ENCODE measurements at regions not wholly inside any gene's neighbourhood (a gene's known extent, or its start where the extent isn't known, plus 50 kb on each side); places are given as distances from the start of the nearest gene placed in this dataset.
A peak's percentile ranks its signal among the peaks of the same experiment; 100 is the strongest.

DNA sequence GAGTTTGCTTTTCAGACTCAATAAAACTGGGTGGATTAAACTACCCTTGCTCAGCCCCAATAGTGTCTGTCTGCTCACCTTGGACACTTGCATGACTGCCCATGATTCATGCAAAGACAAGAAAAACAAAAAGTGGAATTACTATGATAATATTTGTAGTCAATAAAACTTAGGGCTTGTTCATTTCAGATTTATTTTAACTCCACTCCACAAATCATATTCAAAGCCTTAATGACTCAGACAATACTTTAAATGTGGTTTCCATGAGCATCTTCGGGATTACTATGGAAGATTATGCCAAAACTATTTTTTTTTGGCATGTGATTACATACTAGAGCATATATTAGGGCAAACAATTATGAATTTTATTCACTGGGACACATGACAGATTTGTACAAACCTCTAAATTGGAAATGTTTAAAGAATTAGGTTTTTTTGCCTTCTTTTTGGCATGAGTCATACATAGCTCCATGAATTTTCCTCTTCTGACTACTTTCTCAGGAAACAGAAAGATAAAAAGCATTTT is 468.9 kb downstream of the ACTL7B start:
- peak in 1 of 2 donors; percentile 53 for DNase-seq (ENCODE audit: low read depth in 1 of 2, low spot score in 1 of 2)
- TF ChIP-seq, protein P1, sequence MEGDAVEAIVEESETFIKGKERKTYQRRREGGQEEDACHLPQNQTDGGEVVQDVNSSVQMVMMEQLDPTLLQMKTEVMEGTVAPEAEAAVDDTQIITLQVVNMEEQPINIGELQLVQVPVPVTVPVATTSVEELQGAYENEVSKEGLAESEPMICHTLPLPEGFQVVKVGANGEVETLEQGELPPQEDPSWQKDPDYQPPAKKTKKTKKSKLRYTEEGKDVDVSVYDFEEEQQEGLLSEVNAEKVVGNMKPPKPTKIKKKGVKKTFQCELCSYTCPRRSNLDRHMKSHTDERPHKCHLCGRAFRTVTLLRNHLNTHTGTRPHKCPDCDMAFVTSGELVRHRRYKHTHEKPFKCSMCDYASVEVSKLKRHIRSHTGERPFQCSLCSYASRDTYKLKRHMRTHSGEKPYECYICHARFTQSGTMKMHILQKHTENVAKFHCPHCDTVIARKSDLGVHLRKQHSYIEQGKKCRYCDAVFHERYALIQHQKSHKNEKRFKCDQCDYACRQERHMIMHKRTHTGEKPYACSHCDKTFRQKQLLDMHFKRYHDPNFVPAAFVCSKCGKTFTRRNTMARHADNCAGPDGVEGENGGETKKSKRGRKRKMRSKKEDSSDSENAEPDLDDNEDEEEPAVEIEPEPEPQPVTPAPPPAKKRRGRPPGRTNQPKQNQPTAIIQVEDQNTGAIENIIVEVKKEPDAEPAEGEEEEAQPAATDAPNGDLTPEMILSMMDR (IDR thresholded peaks at IDR 0.05; ENCODE audit: low read depth, low read length) = no peak
- no peak overlapping the region for H3K27ac ChIP-seq
- no peaks in the 10 kb centered on the region for H3K27me3 ChIP-seq
- no peak overlapping the region for H3K4me3 ChIP-seq
- no peaks in the 10 kb centered on the region for H3K36me3 ChIP-seq
- H3K4me1 ChIP-seq (ENCODE audit: low read depth) = no peaks in the 10 kb centered on the region
- no peaks in the 10 kb centered on the region for H3K9me3 ChIP-seq (ENCODE audit: low read depth)

DNA sequence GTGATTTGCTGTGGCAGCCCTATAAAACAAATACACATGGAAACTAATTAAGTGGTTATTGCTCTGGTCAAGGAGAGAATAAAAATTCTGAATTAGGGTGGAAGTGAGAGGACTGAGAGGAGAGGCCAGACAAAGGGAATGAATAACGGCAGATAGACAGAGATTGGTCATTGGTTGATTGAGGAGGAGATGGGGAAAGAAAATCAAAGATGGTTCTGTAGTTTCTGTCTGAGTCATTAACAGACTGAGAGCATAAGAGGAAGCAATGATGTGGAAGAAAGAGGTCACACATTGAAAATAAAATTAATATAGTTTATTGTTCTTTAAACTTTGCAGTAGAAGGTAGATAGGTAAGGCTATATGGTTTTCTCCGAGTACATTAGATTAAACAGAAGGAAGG is 469.8 kb downstream of the ACTL7B start:
- TF ChIP-seq, protein P1 (IDR thresholded peaks at IDR 0.05; ENCODE audit: low read depth, low read length) = no peak
- H3K4me1 ChIP-seq (ENCODE audit: low read depth) = no peaks in the 10 kb centered on the region
- no peak for DNase-seq (ENCODE audit: low read depth in 1 of 2, low spot score in 1 of 2)
- H3K9me3 ChIP-seq (ENCODE audit: low read depth) = no peaks in the 10 kb centered on the region
- H3K27ac ChIP-seq = no peak overlapping the region
- H3K4me3 ChIP-seq = no peak overlapping the region
- no peaks in the 10 kb centered on the region for H3K36me3 ChIP-seq
- no peaks in the 10 kb centered on the region for H3K27me3 ChIP-seq

DNA sequence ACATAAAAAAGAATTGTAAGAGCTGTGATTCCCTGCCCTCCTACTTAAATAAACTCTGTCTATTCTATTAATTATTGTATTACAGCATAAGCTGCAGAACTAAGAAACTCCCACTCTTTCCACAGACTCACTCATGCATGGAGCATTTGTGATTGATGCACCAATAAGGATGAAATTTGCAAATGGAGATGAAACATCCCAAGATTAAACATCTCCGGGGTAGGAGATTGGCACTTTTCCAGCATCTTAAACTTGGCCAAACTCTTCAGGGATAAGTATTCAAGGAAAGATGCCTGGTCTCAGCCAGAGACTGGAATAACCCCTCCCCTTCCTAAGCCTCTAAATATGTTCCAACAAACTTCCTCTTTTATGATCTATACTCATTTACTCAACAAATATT is 472.0 kb downstream of the ACTL7B start:
- Histone ChIP-seq H3K27me3 (no peaks in the 10 kb centered on the region), H3K27ac (no peak overlapping the region), H3K4me1 (ENCODE audit: low read depth) (no peaks in the 10 kb centered on the region), H3K4me3 (no peak overlapping the region), H3K36me3 (no peaks in the 10 kb centered on the region), H3K9me3 (ENCODE audit: low read depth) (no peaks in the 10 kb centered on the region)
- no peak for DNase-seq (ENCODE audit: low read depth in 1 of 2, low spot score in 1 of 2)
- TF ChIP-seq, protein P1 (IDR thresholded peaks at IDR 0.05; ENCODE audit: low read depth, low read length) = no peak

DNA sequence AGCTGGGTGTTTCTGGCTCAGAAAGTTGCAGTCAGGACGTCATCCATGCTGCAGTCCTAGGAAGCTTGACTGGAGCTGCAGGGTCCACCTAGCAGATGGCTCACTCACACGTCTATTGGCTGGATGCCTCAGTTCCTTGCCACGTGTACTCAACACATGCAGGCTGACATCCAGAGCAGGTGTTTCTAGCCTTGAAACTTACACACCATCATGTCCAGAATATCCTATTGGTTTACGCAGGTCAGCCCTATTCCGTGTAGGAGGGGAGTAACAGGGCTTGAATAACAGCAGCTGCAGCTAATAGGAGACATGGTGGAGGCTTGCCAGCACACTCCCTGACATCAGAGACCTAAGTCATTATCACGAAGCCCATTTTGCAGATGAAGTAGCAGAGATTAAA is 473.5 kb downstream of the ACTL7B start:
- TF ChIP-seq, protein P1 (IDR thresholded peaks at IDR 0.05; ENCODE audit: low read depth, low read length) = no peak
- no peak for DNase-seq (ENCODE audit: low read depth in 1 of 2, low spot score in 1 of 2)
- Histone ChIP-seq H3K27ac (no peak overlapping the region), H3K9me3 (ENCODE audit: low read depth) (no peaks in the 10 kb centered on the region), H3K27me3 (no peaks in the 10 kb centered on the region), H3K36me3 (no peaks in the 10 kb centered on the region), H3K4me1 (ENCODE audit: low read depth) (no peaks in the 10 kb centered on the region), H3K4me3 (no peak overlapping the region)

DNA sequence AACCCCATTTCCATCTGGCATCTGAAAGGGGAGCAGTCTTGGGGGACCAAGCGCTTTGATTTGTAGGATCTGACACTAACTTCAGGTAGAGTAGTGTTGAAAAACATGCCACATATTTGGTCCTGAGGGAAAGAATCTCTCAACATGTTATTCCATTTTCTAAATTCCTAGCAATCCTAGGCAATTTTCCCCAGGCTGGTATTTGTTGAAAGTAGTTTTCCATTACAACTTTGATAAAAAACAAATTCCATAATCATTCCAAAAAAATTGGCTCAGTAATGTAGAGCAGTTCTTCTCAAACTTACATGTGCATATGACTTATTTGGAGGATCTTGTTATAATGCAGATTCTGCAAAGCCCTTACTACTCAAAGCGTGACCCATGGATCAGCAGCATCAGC is 477.9 kb downstream of the ACTL7B start:
- Histone ChIP-seq H3K4me1 (ENCODE audit: low read depth) (no peaks in the 10 kb centered on the region), H3K27ac (no peak overlapping the region), H3K4me3 (no peak overlapping the region), H3K9me3 (ENCODE audit: low read depth) (no peaks in the 10 kb centered on the region), H3K36me3 (no peaks in the 10 kb centered on the region), H3K27me3 (no peaks in the 10 kb centered on the region)
- TF ChIP-seq, protein P1 (IDR thresholded peaks at IDR 0.05; ENCODE audit: low read depth, low read length) = no peak
- no peak for DNase-seq (ENCODE audit: low read depth in 1 of 2, low spot score in 1 of 2)

DNA sequence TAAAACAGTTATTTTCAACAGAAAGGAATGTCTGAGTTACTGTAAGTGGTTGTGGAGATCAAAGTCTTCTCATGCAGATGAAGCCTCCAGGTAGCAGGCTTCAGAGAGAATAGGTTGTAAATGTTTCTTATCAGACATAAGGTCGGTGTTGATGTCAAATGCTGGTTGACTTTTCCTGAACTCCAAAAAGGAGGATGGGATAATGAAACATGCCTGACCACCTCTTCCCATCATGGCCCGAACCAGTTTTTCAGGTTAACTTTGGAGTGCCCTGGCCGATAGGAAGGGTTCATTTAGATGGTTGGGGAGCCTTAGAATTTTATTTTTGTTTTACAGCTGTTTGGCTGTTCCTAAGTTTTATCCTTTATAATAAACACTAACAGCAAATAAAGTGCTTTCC is 478.4 kb downstream of the ACTL7B start:
- Histone ChIP-seq H3K27me3 (no peaks in the 10 kb centered on the region), H3K9me3 (ENCODE audit: low read depth) (no peaks in the 10 kb centered on the region), H3K4me1 (ENCODE audit: low read depth) (no peaks in the 10 kb centered on the region), H3K27ac (no peak overlapping the region), H3K36me3 (no peaks in the 10 kb centered on the region), H3K4me3 (no peak overlapping the region)
- TF ChIP-seq, protein P1 (IDR thresholded peaks at IDR 0.05; ENCODE audit: low read depth, low read length) = no peak
- no peak for DNase-seq (ENCODE audit: low read depth in 1 of 2, low spot score in 1 of 2)
